ENCODE measurements at regions not wholly inside any gene's neighbourhood (a gene's known extent, or its start where the extent isn't known, plus 50 kb on each side); places are given as distances from the start of the nearest gene placed in this dataset.
"Not testable (repeated sequence)": the region's sequence is repeated elsewhere in the genome, so short reads cannot be mapped to it uniquely, and the experiment has no call there.

GRCh38 chr2:78261454-78261853 is 739.3 kb upstream of the LRRTM4 start:
- no peak overlapping the region for H3K4me3 ChIP-seq (ENCODE audit: low read depth, low read length)
- no peak for TF ChIP-seq CTCF (conservative IDR thresholded peaks at IDR 0.05; ENCODE audit: low read depth, low read length)
- DNase-seq (ENCODE audit: low read depth), result no peak

GRCh38 chr2:78262089-78262488 is 739.9 kb upstream of the LRRTM4 start:
- not testable (repeated sequence) for H3K4me3 ChIP-seq (ENCODE audit: low read depth, low read length); DNase-seq (ENCODE audit: low read depth)

- H3K4me3 ChIP-seq (ENCODE audit: low read depth, low read length), result no peak overlapping the region
- TF ChIP-seq CTCF (conservative IDR thresholded peaks at IDR 0.05; ENCODE audit: low read depth, low read length), result no peak
- no peak for DNase-seq (ENCODE audit: low read depth)
These were observed 740.7 kb upstream of the LRRTM4 start for GRCh38 chr2:78262713-78263375.

- TF ChIP-seq CTCF (conservative IDR thresholded peaks at IDR 0.05; ENCODE audit: low read depth, low read length), result no peak
- no peak for DNase-seq (ENCODE audit: low read depth)
- no peak overlapping the region for H3K4me3 ChIP-seq (ENCODE audit: low read depth, low read length)
These were observed 741.4 kb upstream of the LRRTM4 start for GRCh38 chr2:78263571-78263970.

- DNase-seq (ENCODE audit: low read depth), result no peak
- H3K4me3 ChIP-seq (ENCODE audit: low read depth, low read length), result no peak overlapping the region
- TF ChIP-seq CTCF (conservative IDR thresholded peaks at IDR 0.05; ENCODE audit: low read depth, low read length), result no peak
These were observed 742.0 kb upstream of the LRRTM4 start for GRCh38 chr2:78264130-78264529.

- TF ChIP-seq CTCF (conservative IDR thresholded peaks at IDR 0.05; ENCODE audit: low read depth, low read length), result no peak
- H3K4me3 ChIP-seq (ENCODE audit: low read depth, low read length), result no peak overlapping the region
- DNase-seq (ENCODE audit: low read depth), result no peak
These were observed 744.3 kb upstream of the REG3G start for GRCh38 chr2:78281164-78281563.

GRCh38 chr2:78290581-78291214 is 734.8 kb upstream of the REG3G start:
- no peak for DNase-seq (ENCODE audit: low read depth)
- H3K4me3 ChIP-seq (ENCODE audit: low read depth, low read length), result no peak overlapping the region
- TF ChIP-seq CTCF (conservative IDR thresholded peaks at IDR 0.05; ENCODE audit: low read depth, low read length), result no peak
